ENCODE measurements at regions not wholly inside any gene's neighbourhood (a gene's known extent, or its start where the extent isn't known, plus 50 kb on each side); places are given as distances from the start of the nearest gene placed in this dataset.

DNA sequence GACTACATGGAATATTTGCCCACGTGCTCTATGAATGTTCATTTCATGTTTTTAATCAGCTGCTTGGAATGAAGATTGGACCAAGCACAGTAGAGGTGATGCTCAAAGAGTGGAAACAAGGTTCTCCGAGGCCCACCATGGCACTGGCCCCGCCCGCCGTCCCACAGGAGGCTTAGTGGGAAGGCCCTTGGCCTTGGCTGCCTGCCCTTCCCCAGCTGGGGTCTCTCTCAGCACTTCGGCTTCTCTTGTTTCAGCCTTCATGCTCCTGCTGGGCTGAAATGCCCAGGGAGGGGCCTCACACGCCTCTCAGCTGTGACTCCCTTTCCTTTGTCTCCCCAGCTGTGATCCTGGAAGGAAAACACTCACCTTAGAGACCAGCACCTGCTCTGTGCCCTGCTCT lies 833.2 kb downstream of the GALR1 start:
- no peak for TF ChIP-seq CTCF (IDR thresholded peaks at IDR 0.05)
- TF ChIP-seq POLR2A (IDR thresholded peaks at IDR 0.05) = no peak
